ENCODE measurements at regions not wholly inside any gene's neighbourhood (a gene's known extent, or its start where the extent isn't known, plus 50 kb on each side); places are given as distances from the start of the nearest gene placed in this dataset.

DNA sequence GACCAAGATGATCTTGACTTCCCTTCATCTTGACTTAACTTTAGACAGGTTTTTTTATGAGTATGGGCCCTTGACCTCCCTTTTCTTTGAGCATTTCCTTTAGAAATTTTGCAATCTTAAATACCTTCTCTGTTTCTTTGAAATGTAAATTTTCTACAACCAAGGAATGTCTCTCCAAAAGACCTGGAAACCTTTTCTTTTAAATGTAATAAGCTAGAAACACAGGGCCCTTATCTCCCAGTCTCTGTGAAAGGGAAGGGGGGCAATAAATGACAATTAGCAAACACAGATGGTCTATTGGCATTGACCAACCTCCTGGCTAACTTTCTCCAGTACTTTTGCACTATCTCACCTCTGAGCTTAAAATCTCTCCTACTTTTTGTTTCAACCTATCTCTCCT, 144.3 kb upstream of the GK2 start:
- no peaks in the 10 kb centered on the region for H3K79me2 ChIP-seq (ENCODE audit: control insufficient read depth, insufficient read depth, low read length)
- no peaks in the 10 kb centered on the region for H3K9me3 ChIP-seq (replicated peaks; ENCODE audit: control insufficient read depth, insufficient read depth, low read length)
- no peak for DNase-seq (ENCODE audit: low read depth, low spot score)
- no peak overlapping the region for H2AFZ ChIP-seq (ENCODE audit: control insufficient read depth, low read depth, low read length)
- no peaks in the 10 kb centered on the region for H3K36me3 ChIP-seq (ENCODE audit: control insufficient read depth in 2 of 2, insufficient read depth in 2 of 2, low read length in 1 of 2)
- BruUV-seq (replicated peaks): no TSS peak
- no peaks in the 10 kb centered on the region for H3K27me3 ChIP-seq (replicated peaks in 1 of 2; ENCODE audit: control insufficient read depth in 2 of 2, insufficient read depth in 2 of 2, low read length in 1 of 2)
- H4K20me1 ChIP-seq (ENCODE audit: control insufficient read depth, insufficient read depth): no peaks in the 10 kb centered on the region
- ATAC-seq: no peak
- ChIA-PET SMC1A (ENCODE audit: uncharacterized antibody, unreplicated experiment) (interaction anchor here (1.1 to 1.2 kb wide), 2 partner anchors 24 to 600 kb away, joined by 3 read pairs; no protein-coding TSS in a partner anchor), CTCF (interaction anchor here (0.6 kb wide), 1 partner anchor 70 kb away, joined by 4 read pairs; no protein-coding TSS in a partner anchor), POLR2A (no interaction called here), RAD21 (ENCODE audit: unreplicated experiment) (no interaction called here)
- no peak overlapping the region for H3K4me2 ChIP-seq (ENCODE audit: control insufficient read depth, insufficient read depth)
- no peaks in the 10 kb centered on the region for H3K4me1 ChIP-seq (ENCODE audit: control insufficient read depth, insufficient read depth, low read length)
- TF ChIP-seq GABPA (IDR thresholded peaks at IDR 0.05; ENCODE audit: low read depth) (no peak), IKZF1 (conservative IDR thresholded peaks at IDR 0.05) (no peak), NRF1 (conservative IDR thresholded peaks at IDR 0.05; ENCODE audit: low read depth, low read length) (no peak), BACH1 (IDR thresholded peaks at IDR 0.05; ENCODE audit: borderline replicate concordance) (no peak), MXI1 (IDR thresholded peaks at IDR 0.05; ENCODE audit: low read depth, low read length) (no peak), ATF2 (IDR thresholded peaks at IDR 0.05; ENCODE audit: low read length) (no peak), SMAD1 (IDR thresholded peaks at IDR 0.05; ENCODE audit: low read depth, partially characterized antibody) (no peak), PBX3 (IDR thresholded peaks at IDR 0.05; ENCODE audit: insufficient replicate concordance, low read depth, low read length) (no peak), PKNOX1 (IDR thresholded peaks at IDR 0.05) (no peak), SREBF2 (IDR thresholded peaks at IDR 0.05; ENCODE audit: low read length) (no peak), NFYB (IDR thresholded peaks at IDR 0.05; ENCODE audit: insufficient read depth, low read depth, low read length) (no peak), ESRRA (IDR thresholded peaks at IDR 0.05; ENCODE audit: low read length) (no peak), TARDBP (IDR thresholded peaks at IDR 0.05; ENCODE audit: borderline replicate concordance) (no peak)
- TF ChIP-seq, protein P1, sequence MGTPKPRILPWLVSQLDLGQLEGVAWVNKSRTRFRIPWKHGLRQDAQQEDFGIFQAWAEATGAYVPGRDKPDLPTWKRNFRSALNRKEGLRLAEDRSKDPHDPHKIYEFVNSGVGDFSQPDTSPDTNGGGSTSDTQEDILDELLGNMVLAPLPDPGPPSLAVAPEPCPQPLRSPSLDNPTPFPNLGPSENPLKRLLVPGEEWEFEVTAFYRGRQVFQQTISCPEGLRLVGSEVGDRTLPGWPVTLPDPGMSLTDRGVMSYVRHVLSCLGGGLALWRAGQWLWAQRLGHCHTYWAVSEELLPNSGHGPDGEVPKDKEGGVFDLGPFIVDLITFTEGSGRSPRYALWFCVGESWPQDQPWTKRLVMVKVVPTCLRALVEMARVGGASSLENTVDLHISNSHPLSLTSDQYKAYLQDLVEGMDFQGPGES (IDR thresholded peaks at IDR 0.05): no peak
- TF ChIP-seq, protein P2, sequence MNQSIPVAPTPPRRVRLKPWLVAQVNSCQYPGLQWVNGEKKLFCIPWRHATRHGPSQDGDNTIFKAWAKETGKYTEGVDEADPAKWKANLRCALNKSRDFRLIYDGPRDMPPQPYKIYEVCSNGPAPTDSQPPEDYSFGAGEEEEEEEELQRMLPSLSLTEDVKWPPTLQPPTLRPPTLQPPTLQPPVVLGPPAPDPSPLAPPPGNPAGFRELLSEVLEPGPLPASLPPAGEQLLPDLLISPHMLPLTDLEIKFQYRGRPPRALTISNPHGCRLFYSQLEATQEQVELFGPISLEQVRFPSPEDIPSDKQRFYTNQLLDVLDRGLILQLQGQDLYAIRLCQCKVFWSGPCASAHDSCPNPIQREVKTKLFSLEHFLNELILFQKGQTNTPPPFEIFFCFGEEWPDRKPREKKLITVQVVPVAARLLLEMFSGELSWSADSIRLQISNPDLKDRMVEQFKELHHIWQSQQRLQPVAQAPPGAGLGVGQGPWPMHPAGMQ (IDR thresholded peaks at IDR 0.05; ENCODE audit: borderline replicate concordance): no peak
- TF ChIP-seq, protein P3, sequence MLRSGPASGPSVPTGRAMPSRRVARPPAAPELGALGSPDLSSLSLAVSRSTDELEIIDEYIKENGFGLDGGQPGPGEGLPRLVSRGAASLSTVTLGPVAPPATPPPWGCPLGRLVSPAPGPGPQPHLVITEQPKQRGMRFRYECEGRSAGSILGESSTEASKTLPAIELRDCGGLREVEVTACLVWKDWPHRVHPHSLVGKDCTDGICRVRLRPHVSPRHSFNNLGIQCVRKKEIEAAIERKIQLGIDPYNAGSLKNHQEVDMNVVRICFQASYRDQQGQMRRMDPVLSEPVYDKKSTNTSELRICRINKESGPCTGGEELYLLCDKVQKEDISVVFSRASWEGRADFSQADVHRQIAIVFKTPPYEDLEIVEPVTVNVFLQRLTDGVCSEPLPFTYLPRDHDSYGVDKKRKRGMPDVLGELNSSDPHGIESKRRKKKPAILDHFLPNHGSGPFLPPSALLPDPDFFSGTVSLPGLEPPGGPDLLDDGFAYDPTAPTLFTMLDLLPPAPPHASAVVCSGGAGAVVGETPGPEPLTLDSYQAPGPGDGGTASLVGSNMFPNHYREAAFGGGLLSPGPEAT (IDR thresholded peaks at IDR 0.05; ENCODE audit: low read depth): no peak
- no peak overlapping the region for H3K9ac ChIP-seq (ENCODE audit: control insufficient read depth, insufficient read depth, low read length)
- intact Hi-C loops (cut with micrococcal nuclease; ENCODE audit: unreplicated experiment): no loop called here
- in situ Hi-C loops (cut with MboI): no loop called here
- H3K4me3 ChIP-seq: no peak overlapping the region
- FAIRE-seq: no peak
- H3K27ac ChIP-seq (ENCODE audit: control insufficient read depth, insufficient read depth): no peak overlapping the region
